Stimulated activated CD8-positive, alpha-beta memory T cell treated with anti-CD3 and anti-CD28 coated beads, Interleukin-7, amount 100 ng/mL, for 4 hours (primary cell): ENCODE measurements at regions not wholly inside any gene's neighbourhood (a gene's known extent, or its start where the extent isn't known, plus 50 kb on each side); places are given as distances from the start of the nearest gene placed in this dataset.

Experiments used
- DNase-seq, 2 donors: peaks; one replicate each; pipeline ENCODE4 v3.0.0-alpha.2; 2020; ENCODE audit warnings: low read depth in 2 of 2

DNA sequence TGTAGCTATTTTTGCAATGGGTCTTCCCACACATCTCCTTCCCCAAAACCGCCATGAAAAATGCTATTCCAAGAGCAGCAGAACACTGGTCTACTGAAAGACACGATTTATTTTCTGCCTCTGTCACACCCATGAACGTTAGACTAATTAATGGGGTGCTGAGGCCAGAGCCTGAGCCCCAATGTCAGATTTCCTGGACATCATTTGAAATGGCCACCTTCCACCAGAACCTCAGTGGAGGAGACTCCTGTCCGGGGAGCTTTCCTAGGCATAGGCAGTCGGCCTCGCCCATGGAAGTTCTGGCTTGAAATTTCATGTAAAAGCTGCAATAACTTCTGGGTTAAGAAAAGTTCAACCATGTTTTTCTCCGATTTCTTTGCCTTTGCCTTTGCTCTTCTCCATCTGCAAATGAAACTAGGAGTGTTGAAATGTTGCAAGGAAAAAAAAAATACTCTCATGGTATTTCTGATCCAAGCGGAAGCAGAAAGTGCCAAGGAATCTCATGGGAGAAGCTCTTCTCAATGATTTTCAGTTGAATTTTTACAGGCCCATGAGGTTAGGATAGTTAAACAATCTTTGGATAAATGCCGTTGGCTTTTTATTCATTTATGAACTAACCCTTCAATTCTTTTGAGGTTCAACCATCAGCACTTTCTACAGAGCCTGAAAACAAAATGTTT, 570.8 kb upstream of the MGMT start:
- no peak for DNase-seq

DNA sequence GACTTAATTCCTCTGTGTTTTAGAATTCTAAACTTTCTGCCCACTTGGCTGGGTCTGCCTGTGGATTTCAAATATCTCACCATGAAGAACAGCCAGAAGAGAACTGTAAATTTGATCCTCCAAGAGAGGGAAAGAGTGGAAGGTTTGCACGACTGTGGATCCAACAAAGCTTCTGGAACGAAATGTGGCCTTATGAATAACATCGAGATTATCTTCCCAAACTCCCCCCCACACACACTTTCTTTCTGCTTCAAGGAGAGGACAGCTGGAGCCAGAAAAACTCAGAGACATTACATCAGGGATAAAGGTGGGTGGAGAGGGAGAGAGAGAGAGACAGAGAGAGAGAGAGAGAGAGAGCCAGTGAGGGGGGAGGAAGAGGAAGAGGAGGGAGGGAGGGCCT, 570.1 kb upstream of the MGMT start:
- DNase-seq, result no peak

DNA sequence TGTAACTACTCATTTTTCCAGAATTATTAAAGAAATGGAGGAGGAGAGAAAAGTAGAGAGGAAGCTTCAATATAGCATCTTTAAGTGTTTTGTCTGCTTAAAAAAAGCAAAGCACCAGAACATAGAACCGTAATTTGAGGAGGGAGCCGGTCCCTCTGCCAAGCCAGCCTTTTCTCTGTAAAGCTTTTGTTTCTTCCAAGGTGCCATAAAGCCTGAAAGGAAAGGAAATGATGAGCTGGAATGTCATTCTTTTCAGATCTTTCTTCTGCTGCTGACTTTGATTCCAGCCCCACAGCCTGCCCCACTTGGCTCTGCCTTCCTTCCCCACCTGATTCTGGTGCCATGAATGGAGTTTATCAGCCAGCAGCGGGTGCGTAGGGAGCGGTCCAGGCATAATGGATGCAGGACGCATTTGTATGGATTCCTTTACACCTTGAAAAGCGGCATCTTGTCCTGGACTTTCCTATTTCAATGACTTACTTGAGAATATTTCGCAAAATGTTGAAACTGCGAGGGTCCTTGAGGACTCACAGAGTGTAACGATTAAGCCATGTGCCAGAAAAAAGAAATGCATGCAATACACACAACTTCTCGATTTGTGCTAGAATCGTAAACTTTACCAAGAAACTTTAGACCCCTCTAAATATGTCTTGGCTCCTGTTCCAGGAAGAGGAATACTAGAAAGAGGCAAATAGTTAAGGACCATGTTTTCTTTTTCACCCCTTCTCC, 569.5 kb upstream of the MGMT start:
- DNase-seq, result no peak

DNA sequence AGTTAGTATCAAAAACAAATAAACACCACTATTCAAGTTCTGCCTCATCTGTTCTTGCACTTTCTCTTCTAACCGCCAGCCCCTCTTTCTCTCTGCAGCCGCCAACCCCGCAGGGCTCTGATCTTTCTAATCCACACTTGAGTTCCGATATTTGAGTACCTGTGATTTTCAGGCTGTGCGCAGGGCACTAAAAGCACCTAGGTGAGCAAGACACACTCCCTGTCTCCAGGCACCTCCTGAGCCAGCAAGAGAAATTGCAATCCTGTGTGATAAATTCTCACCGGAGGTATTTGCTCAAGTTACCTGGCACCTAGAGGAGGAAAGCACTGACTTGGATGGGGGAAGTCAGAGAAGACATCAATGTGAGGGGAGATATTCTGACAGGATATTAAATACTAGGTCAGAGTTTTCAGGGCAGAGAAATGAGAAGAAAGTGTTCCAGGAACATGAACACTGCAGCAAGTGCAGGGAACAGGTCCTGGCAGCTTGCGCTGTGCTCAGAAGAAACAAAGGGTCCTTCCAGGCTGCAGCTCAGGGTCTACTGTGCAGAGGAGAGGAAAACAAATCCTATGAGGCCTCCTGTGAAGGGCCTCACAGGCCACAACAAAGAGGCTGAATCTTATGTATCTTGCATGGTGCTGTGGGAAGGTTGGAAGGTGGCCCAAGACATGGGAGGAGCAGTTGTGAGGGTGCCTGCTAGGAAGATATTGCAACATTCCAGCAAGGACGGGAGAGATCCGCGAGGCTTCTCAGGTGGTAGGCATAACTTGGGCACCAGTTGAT, 568.7 kb upstream of the MGMT start:
- no peak for DNase-seq

DNA sequence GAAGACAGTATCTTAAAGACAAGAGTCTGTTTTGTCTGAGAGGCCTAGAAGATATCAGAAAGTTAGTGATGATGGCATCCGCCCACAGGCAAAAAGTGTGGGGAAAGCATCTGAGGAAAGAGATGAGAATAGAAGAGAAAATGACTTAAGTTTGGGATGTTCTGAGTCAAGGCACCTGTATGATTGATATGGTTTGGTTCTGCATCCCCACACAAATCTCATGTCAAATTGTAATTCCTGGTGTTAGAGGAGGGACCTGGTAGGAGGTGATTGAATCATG, 568.2 kb upstream of the MGMT start:
- DNase-seq, result no peak

DNA sequence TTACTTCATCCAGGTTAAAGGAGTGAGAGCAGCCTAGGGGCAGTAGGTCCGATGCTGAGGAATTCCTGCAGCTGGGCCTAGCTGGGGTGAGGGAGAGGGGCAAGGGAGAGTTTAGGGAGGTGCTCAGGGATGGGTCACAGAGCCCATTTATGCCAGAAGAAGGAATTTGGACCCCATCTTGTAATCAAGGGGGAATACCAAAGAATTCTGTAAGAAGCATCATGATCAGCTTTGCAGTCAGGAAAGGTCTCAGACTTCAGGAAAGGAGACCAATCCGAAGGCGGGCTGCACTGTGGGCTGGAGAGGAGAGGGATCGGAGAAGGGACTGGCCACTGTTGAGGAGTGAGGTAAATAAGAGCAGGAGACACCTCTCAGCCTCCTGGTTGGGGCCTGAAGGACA, 566.6 kb upstream of the MGMT start:
- DNase-seq, result no peak

DNA sequence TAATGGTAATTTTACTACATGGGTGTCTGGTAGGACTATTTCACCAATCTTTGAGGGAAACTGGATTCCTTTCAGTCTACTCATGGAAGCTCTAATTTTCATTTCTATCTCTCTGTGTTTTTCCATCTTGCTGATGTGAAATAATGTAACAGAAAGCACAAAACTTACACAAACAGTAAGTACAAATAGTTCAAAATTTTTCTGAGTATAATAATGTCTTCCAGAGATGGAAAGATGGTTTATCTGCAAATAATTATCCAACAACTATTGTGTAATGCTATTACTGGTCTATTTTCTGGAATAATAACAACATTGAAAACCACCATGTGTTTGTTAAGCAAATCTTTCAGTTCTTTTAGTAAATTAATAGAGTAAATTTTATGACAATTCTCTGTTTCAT, 565.8 kb upstream of the MGMT start:
- DNase-seq, result no peak

DNA sequence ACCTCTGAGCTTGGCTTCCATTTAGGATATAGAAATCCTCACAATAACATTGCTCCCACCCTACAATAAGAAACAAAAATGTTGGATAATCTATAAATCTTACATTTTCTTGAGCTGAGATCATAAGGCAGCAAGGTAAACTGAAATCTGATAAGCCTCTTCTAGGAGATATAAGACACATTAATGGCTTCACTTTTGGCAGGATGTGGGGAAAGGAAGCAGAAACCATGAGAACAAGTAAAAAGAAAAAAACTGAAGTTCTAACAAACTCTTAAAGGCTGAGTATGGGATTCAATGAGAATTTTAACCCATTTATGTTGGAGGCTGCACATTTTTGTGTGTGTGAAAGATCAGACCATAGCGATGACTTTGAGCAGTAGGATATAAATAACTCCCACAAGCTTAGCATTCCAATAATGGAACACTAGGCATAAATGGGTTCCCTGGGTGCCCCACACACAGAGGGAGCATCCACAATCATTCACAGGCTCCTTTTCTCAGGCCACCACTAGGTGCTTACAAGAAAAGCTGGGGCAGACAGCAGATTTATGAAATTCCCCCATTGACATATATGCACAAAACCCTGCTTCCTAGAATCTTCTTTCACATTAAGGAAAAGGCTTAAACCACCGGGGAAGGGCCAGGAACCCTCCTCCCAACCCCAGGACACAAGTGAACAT, 564.9 kb upstream of the MGMT start:
- no peak for DNase-seq

DNA sequence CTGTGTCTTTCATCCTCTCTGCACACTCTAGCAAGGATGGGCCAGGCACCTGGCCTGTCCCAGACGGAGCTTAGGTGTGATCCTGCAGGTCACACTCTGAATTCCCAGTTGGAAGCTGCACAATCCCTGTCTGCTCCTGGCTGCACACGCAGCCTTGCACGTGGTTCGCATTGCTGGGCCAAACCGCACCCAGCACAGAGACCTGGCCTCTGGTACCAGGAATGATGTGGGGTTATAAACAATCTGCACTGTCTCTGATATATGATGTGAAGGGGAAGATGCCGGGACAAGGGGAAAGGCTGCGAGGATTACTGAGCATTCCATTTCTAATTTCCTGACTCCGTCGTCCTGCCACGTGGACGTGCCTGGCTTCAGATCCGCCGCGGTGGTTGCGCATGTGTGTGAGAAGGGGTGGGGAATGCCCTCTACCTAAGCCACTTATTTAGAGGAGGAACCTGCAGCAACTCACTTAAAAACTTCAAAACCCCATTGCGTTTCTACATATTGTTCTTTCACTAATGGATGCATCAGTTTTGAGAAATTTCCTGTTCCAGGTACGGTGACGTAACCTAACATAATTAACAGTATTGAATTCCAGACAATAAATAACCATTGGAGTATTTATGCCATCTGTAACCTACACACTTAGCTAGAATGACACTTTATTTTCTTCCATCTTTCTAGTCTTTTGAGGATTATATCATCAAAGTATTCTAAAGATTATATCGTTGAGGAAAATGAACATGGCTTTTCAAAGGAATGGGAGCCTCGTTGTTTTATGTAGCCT, 559.7 kb upstream of the MGMT start:
- DNase-seq, result no peak

DNA sequence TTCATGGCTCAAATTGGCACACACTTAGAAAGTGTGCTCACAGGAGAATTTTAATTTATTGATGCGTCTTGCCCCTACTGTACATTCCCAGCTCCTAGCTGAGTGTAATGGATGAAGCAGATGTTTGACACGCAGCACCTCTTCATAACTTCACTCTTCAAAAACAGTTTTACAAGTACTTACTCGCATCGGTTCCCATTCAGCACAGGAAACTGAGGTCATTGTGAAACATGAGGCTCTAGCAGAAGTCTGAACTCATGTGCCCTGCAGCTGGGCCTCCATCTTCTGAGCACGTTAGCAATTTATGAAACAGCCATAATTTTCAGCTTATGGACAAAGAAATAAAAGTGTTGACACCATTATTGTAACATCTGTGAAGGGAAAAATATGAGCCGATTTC, 558.9 kb upstream of the MGMT start:
- DNase-seq, result no peak

DNA sequence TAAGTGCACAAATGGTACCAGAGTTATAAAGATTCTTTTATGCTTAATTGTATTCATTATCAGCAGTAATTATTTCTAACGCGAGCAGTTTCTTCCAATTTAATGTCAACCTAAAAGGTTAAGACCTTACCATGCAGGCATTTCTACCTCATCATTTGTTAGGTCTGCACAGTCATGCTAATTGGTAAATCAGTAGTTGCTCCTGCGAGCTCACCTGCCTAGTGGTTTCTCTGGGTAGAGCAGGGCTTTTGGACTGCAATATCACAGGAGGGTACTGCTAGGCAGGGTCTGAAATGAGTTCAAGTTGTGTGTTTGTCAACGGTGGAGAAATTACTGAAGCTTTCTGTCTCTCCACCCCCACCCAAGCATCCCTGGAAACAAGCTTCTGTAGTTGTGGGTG, 558.5 kb upstream of the MGMT start:
- no peak for DNase-seq

DNA sequence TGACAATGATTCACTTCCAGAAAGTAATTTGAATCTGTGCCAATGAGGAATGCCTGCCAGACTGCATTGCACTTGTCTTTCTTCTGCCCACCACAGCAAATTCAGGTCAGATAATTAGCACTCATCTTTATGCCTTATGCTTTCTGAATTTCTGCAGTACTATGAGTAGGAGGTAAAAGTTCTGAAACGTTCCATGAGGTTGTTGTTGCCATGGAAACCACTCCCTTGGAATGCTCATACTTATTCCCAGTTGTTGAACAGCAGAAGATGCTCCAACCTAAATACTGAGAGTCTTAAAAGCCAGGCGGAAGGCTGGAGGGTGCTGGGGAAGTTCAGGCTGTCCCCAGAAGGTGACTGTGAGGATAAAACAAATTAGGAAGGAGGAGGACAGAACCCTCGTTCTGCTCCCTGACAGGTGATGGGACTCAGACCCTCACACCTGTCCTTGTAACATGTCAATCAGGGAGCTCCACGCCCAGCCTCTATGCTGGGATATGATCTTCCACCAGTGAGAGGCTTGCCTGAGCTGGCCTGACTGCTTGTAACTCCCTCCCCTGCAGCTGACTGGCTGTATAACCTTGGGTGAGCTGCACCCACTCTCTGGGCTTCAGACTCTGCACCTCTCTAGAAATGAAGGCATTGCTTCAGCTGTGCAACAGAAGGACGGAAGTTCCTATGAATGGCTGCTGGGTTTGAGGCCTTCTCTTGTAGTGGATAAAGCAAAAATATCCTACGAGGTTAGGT, 554.3 kb upstream of the MGMT start:
- DNase-seq, result no peak

DNA sequence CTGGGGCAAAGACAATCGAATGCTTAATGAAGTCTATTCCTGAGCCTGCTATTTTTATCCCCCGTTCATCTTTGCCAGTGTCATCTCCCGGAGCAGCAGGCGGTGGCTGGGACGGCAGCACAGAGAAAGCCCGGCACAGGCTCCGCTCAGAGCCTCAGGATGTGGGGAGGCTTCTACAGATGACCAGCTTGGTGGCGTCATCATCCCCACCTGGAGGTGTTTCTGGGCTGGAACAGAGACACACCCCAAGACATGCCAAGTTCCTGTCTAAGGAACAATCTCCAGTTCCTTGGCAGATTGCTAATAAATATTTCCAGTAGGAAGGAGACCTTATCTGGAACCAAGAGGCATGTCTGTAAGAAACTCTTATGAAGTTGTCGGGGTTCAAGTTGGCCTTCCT, 552.4 kb upstream of the MGMT start:
- DNase-seq, result no peak

DNA sequence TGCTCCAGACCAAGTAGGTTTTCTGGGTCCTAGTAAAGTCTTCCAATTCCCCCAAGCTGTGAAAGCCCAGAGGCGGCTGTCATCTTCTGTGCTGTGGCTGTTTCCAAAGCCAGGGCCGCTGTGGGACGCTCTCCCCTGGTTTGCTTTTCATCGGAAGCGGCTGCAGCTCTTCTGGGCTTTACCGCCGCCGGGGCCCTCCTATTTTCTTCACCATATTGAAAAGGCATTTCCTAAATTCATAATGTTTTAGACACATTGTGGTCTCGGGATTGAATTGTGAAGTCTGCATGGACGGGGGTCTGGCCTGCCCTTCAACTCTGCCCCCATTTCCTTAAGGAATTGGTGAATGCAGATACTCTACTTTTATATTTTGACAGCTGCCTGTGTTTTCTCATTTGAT, 551.4 kb upstream of the MGMT start:
- DNase-seq, result no peak

DNA sequence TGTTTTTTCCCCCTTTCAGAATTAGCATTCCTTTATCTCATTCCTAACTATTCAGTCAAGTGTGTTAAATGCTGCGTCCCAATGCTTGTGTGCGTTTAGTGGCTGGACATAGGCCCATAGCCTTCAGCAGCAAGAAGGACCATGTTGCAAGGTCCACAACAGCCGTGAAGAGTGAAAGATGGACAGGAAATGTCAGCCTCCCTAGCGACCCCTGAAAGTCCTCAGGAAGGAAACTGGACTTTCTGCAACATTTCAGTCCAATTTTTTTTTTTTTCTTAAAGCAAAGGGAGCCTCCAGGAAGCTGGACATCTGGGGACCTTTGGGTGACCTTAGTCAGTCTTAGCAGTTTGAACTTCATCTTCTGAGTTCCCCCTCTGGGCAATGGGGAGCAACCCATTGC, 550.7 kb upstream of the MGMT start:
- no peak for DNase-seq

DNA sequence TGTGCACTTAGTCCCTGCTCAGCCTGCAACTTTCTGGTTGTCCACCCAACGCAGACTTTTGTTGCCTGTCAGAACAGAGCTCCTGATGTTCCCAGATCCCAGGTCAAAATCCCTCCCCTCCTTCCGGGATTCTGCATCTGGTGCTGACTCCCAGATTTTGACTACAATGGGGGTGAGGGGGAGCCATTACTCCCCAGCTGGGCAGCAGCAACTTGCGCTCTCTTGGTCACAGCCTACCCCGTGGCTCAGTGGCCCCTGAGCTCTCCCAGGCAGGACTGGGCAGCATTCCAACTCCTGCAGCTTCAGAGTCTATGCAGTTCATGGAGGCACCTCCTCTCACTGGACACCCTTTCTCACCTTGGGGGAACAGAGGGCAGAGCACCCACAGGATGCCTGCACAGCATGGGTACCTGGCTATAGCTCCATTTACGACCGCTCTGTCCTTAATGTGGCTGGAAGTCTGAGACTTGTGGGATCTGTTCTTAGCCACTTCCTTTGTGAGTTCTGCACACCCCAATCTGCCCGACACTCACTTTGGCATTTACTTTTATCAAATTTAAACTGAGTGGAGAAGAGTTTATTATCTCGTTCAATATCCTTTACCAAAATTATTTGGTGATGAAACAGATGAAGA, 545.5 kb upstream of the MGMT start:
- DNase-seq, result no peak

DNA sequence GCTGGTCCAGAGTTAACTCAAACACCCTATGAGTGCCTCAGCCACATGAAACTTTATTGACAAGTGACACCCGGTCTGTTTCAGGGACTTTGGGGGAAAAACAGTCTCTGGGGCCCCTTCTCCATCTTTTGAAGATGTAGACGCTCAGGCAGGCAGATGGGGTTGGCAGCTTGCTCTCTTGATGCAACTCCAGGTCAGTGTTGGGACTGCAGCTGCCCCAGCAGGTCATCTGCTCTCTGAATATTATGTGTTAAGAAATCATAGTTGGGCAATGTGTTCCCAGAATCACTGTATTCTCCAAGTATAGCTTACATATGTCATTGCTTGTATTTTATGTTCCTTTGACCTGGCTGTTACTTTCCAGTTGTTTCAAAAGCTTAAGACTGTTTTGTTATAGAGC, 544.9 kb upstream of the MGMT start:
- DNase-seq, result no peak

DNA sequence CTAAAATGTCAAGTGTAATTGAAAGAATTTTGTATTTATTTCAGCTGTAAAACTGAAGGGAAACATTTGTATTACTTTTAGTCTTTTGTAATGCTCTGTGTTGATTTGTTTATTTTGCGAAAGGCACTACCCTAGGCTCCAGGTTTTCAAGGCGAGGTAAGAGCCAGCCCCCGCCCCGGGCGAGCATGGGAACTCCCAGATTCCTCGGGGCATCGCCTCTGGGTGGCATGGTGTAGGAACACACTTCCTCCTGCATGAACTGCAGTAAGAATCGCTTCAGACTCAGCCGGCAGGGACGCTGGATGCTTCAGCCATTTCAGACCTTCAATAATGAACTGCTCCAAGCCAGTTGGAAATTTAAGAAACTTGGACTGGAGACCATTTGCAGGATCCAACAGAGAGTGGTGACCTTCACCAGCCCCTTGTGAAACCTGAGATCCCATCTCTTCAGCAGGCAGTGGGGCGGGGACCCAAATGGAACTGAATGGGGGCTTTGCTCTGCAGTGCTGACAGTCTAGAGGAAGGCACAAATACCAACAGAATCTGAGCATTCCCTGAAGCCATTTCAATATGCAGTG, 544.3 kb upstream of the MGMT start:
- no peak for DNase-seq

DNA sequence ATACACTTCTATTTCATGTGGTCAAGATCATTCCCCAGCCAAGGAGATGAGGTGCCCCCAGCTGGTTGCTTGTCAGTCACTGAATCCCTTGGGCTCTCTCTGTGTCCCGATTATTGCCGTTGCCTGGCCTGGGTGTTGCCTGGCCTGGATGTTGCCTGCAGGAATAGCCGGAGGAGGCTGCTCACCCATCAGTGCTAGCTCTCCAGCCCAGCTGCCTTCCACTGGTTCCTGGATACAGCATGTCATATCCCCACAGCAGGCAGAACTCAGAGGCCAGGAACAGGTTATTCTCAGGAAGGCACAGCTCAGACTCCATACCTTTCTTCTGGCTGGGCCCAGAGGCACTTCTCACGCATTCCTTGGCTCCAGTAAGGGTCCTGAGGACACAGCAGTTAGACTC, 542.1 kb upstream of the MGMT start:
- no peak for DNase-seq

DNA sequence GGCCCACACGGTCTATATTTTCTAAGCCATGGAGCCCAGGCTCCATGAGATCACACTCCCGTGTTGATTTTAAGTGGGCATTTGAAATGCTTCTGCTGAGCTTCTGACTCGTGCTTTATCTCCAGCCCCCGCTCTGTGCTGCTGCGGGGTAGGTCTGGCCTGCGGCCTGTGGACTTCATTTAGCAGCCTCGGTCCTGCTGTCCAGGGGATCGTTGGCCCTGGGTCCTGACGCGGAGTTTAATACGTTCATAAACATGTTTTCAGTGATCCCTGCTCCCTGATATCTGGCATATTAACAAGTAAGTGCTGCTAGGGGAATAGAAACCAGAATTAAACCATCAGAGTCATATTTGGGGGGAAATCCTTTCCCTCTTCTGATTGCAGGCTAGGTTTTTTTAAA, 540.3 kb upstream of the MGMT start:
- no peak for DNase-seq
